ENCODE measurements at regions not wholly inside any gene's neighbourhood (a gene's known extent, or its start where the extent isn't known, plus 50 kb on each side); places are given as distances from the start of the nearest gene placed in this dataset.
A peak's percentile ranks its signal among the peaks of the same experiment; 100 is the strongest.

GRCh38 chr3:127455541-127456450 is 134.7 kb downstream of the TPRA1 start:
- 5 to 9% methylated on average over 16 to 21 of the region's 67 CpGs for WGBS, 2 donors
- H3K36me3 ChIP-seq: no peaks in the 10 kb centered on the region
- H3K9me3 ChIP-seq: no peaks in the 10 kb centered on the region
- H3K27ac ChIP-seq: no peak overlapping the region
- H3K27me3 ChIP-seq: peaks cover 0 to 85% (median 7%) of the 10 kb centered on the region in 4 donors
- peaks cover 19 to 36% (median 20%) of the 10 kb centered on the region in 3 donors for H3K4me1 ChIP-seq
- intact Hi-C loops (cut with DNase I): loop anchor here (5.0 to 10.0 kb wide), 3 partner anchors 471 to 791 kb away; partner anchors contain the start of gene PLXNA1
- DNase-seq: no peak
- peak overlapping the region in 3 of 4 donors; percentile 16 to 56 (median 30) for H3K4me3 ChIP-seq
- TF ChIP-seq CTCF (IDR thresholded peaks at IDR 0.05) (peak; percentile 77 to 93 (median 88)), POLR2A (IDR thresholded peaks at IDR 0.05) (no peak)

- H3K27me3 ChIP-seq: peaks cover 0 to 94% (median 7%) of the 10 kb centered on the region in 4 donors
- TF ChIP-seq POLR2A (IDR thresholded peaks at IDR 0.05): no peak
- TF ChIP-seq CTCF (IDR thresholded peaks at IDR 0.05): no peak
- intact Hi-C loops (cut with DNase I): loop anchor here (5.0 to 10.0 kb wide), 3 partner anchors 470 to 790 kb away; partner anchors contain the start of gene PLXNA1
These were observed 135.6 kb downstream of the TPRA1 start for GRCh38 chr3:127454968-127455367.

GRCh38 chr3:127454051-127454450 is 136.5 kb downstream of the TPRA1 start:
- no peak overlapping the region for H3K4me3 ChIP-seq
- peaks cover 0 to 96% (median 7%) of the 10 kb centered on the region in 4 donors for H3K27me3 ChIP-seq
- H3K27ac ChIP-seq: no peak overlapping the region
- TF ChIP-seq CTCF (IDR thresholded peaks at IDR 0.05) (no peak), POLR2A (IDR thresholded peaks at IDR 0.05) (no peak)
- no peaks in the 10 kb centered on the region for H3K36me3 ChIP-seq
- 67 to 80% methylated on average over 1 of the region's 1 CpG for WGBS, 2 donors
- intact Hi-C loops (cut with DNase I): loop anchor here (10.0 kb wide), 2 partner anchors 469 to 789 kb away; partner anchors contain the start of gene PLXNA1
- DNase-seq: no peak
- peaks cover 19 to 36% (median 20%) of the 10 kb centered on the region in 3 donors for H3K4me1 ChIP-seq
- H3K9me3 ChIP-seq: no peaks in the 10 kb centered on the region

More at GRCh38 chr3:127454968-127455367, 135.6 kb downstream of the TPRA1 start:
- Histone ChIP-seq H3K27ac (no peak overlapping the region), H3K9me3 (no peaks in the 10 kb centered on the region), H3K4me1 (peaks cover 19 to 36% (median 20%) of the 10 kb centered on the region in 3 donors), H3K4me3 (no peak overlapping the region), H3K36me3 (no peaks in the 10 kb centered on the region)
- DNase-seq: no peak
- 65% methylated on average over 2 to 6 of the region's 8 CpGs for WGBS, 2 donors

- no peak for DNase-seq
- WGBS, 2 donors: 51 to 69% methylated on average over 4 of the region's 7 CpGs
- TF ChIP-seq CTCF (IDR thresholded peaks at IDR 0.05) (no peak), POLR2A (IDR thresholded peaks at IDR 0.05) (no peak)
- peaks cover 0 to 88% (median 7%) of the 10 kb centered on the region in 4 donors for H3K27me3 ChIP-seq
- no peaks in the 10 kb centered on the region for H3K9me3 ChIP-seq
- intact Hi-C loops (cut with DNase I): loop anchor here (10.0 kb wide), 2 partner anchors 468 to 788 kb away; partner anchors contain the start of gene PLXNA1
- H3K4me1 ChIP-seq: peaks cover 19 to 25% (median 20%) of the 10 kb centered on the region in 3 donors
- H3K4me3 ChIP-seq: no peak overlapping the region
- no peak overlapping the region for H3K27ac ChIP-seq
- no peaks in the 10 kb centered on the region for H3K36me3 ChIP-seq
These were observed 138.2 kb downstream of the TPRA1 start for GRCh38 chr3:127452321-127452821.

Measured in esophagus squamous epithelium (tissue), 5 donors.